Activated T-helper 17 cell treated with anti-CD3 and anti-CD28 coated beads, Interleukin-2, amount 50 U/mL, for 72 hours (primary cell): ENCODE measurements at regions not wholly inside any gene's neighbourhood (a gene's known extent, or its start where the extent isn't known, plus 50 kb on each side); places are given as distances from the start of the nearest gene placed in this dataset.
"Not testable (repeated sequence)": the region's sequence is repeated elsewhere in the genome, so short reads cannot be mapped to it uniquely, and the experiment has no call there.

Experiments
- ATAC-seq: fragments of 150-1000 bp; cut with Tn5 transposase; replicated peaks from 2 replicates; pipeline ENCODE4 v1.10.0; 2021; ENCODE audit warnings: mild to moderate bottlenecking, moderate library complexity
- H3K27ac Mint-ChIP-seq: one replicate; pipeline ENCODE4 v1.8.0; 2022; ENCODE audit warnings: mixed read lengths
- H3K27me3 Mint-ChIP-seq: one replicate; pipeline ENCODE4 v1.8.0; 2022; ENCODE audit warnings: mixed read lengths
- H3K36me3 Mint-ChIP-seq: one replicate; pipeline ENCODE4 v1.8.0; 2022; ENCODE audit warnings: low read depth, mild to moderate bottlenecking, mixed read lengths
- H3K4me1 Mint-ChIP-seq: one replicate; pipeline ENCODE4 v1.8.0; 2022; ENCODE audit warnings: mixed read lengths
- H3K4me3 Mint-ChIP-seq: one replicate; pipeline ENCODE4 v1.8.0; 2022; ENCODE audit warnings: mild to moderate bottlenecking, mixed read lengths
- H3K9me3 Mint-ChIP-seq: one replicate; pipeline ENCODE4 v1.8.0; 2022; ENCODE audit warnings: mixed read lengths

DNA sequence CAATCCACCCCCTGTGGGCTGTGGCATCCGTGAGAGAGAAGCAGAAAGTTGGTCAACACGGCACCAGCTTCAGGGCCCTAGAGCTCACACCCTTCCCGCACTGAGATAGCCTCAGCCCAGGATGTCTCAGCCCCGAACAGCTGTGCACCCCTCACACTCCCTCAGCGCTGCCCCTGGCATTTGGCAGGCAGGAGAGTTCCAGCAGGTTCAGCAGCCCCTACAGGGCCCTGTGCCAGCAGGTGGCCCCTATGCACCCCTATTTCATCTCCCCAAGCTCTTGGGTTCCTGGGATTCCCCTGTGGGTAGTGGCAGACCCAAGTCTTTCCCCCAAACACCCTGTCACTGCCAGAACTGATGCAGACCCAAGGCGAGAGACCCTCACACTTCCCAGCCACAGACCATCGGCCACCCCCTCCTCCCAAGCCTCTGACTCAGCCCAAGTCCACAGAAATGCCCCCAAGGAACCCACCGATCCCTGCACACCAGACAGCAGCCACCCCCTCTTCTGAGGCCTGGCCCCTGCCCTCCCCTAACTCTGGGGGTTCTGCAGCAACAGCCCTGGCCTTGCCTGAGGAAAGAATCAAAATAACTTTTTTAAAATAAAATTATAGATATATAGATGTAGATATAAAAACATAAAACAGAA is 183.6 kb downstream of the IGLL1 start:
- Mint-ChIP-seq H3K9me3 (no peaks in the 10 kb centered on the region), H3K27me3 (no peaks in the 10 kb centered on the region), H3K27ac (no peak overlapping the region), H3K36me3 (no peaks in the 10 kb centered on the region), H3K4me1 (no peaks in the 10 kb centered on the region), H3K4me3 (no peak overlapping the region)
- no peak for ATAC-seq

DNA sequence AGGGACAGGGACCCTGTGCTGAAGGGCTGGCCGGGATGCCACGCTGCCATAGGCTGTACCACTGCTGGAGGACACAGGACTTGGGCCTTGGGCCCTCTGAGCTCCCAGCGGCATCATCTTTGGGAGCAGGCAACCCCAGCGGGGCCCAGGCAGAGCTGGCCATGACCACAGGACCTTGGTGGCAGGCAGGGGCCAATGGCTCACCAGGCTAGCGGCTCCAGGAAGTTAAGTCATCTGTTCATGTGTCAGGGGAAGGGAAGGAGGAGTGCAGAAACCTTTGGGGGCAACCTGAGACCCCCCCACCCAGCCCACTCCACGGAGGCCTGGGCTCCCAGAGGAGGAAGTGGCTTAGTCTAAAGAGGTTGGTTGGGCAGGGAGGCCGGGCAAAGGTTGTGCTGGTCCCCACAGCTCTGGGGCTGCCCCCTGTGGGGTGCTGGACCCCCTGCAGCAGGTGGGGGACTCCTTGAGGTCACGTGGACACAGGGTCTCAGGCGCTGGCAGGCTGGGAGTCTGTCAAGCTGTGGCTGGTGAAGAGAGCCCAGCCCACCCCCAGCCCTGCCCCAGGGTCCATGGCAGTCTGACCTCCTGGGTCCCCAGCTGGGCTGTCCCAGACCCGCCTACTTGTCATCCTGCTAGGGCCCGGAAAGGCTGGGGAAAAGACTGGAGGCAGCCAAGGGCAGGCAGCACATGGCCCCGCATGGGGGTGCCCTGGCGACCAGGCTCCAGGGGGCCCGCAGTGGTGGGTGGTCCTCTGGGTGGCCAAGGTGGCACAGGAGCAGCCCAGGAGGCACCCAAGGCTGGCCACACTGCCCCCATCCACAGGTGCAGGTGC is 184.3 kb downstream of the IGLL1 start:
- no peak for ATAC-seq
- H3K9me3 Mint-ChIP-seq, result no peaks in the 10 kb centered on the region
- H3K4me3 Mint-ChIP-seq, result no peak overlapping the region
- no peak overlapping the region for H3K27ac Mint-ChIP-seq
- H3K36me3 Mint-ChIP-seq, result no peaks in the 10 kb centered on the region
- H3K27me3 Mint-ChIP-seq, result no peaks in the 10 kb centered on the region
- no peaks in the 10 kb centered on the region for H3K4me1 Mint-ChIP-seq

DNA sequence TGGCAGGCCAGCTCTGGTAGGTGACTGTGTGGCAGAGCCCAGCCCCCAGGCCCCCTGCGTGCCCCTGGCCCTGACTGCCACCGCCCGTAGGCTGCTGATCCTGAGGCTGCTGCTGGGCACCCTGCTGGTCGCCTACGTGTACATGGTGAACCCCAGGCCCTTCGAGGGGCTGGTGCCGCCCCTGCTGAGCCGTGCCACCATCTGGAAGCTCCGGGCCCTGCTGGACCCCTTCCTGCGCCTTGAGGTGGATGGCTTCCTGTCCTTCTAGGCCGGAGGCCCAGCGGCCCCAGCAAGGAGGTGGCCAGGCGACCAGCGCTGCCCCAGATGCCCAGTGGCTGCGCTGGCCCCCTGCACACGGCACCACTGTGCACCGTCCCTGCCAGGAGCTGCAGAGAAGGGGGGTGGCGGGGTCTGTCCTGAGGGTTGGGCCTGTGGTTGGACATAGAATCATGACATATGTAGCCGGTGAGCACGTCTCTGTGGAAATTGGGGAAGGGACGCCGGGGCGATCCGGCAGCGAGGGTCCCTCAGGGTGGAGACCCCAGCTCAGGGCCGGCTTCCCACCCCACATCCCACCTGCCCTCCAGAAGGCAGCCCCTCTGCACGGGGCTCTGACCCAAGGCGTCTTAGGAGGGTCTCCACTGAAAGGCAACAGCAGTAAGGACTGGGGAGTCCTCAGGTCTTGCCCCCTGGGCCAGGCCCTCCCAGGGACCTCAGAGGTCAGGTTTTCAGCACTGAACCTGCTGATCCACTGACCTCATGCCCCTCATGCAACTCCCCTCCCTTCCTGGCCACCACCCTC is 185.4 kb downstream of the IGLL1 start:
- Mint-ChIP-seq H3K27me3 (no peaks in the 10 kb centered on the region), H3K27ac (no peak overlapping the region)

DNA sequence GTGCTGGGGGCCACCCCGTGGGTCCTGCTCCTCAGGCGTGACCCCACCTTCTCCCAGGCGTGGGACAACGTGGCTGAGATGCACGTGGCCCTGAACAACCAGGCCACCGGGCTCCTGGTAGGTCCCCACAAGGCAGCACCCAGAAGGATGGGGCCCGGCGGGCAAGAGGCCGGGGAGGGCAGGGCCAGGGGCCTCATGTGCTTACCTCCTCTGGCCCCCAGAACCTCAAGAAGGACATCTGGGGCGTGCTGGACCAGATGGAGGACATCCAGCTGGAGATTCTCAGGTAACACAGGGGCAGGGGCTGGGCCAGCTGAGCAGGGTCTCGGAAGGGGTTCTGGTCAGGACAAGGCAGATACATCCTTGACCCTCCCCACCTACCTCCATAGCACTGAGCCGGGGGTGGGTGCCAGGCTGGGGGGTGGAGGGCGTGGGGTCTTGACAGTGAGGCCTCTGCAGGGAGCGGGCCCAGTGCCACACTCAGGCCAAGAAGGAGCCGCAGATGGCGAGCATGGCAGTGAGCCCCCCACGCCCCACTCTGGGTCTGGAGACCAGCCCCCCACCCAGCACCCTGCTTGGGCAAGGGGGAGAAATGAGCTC is 186.3 kb downstream of the IGLL1 start:
- no peaks in the 10 kb centered on the region for H3K27me3 Mint-ChIP-seq
- H3K4me3 Mint-ChIP-seq, result no peak overlapping the region
- no peaks in the 10 kb centered on the region for H3K36me3 Mint-ChIP-seq
- no peaks in the 10 kb centered on the region for H3K4me1 Mint-ChIP-seq
- no peak for ATAC-seq
- H3K9me3 Mint-ChIP-seq, result no peaks in the 10 kb centered on the region
- H3K27ac Mint-ChIP-seq, result no peak overlapping the region

More for the DNA sequence above, 185.4 kb downstream of the IGLL1 start:
- ATAC-seq, result no peak
- Mint-ChIP-seq H3K4me1 (no peaks in the 10 kb centered on the region), H3K9me3 (no peaks in the 10 kb centered on the region), H3K4me3 (no peak overlapping the region), H3K36me3 (no peaks in the 10 kb centered on the region)

DNA sequence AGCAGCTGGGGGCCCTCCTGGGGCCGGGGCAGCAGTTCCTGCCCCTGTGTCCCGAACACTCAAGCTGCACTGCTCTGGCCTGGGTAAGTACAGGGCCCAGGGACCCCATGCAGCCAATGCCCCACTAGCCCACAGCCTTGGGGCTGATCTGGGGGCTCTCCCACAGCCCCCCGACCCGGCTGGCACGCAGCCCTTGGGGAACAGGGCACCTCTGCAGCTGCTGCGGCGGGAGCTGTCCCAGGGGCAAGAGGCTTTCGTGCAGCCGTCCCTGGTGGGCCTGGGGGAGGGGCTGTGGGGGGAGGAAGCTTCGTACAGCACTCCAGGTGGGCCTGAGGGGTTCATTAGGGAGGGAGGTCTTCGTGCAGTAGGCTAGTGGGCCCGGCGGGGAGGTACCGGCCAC is 186.9 kb downstream of the IGLL1 start:
- not testable (repeated sequence) for H3K9me3 Mint-ChIP-seq, H3K36me3 Mint-ChIP-seq, H3K4me1 Mint-ChIP-seq, ATAC-seq, H3K27ac Mint-ChIP-seq, H3K27me3 Mint-ChIP-seq, H3K4me3 Mint-ChIP-seq

GRCh38 chr22:23392420-23393121 is 187.5 kb downstream of the IGLL1 start:
- H3K27me3 Mint-ChIP-seq, result no peaks in the 10 kb centered on the region
- no peaks in the 10 kb centered on the region for H3K4me1 Mint-ChIP-seq
- no peaks in the 10 kb centered on the region for H3K36me3 Mint-ChIP-seq
- no peaks in the 10 kb centered on the region for H3K9me3 Mint-ChIP-seq
- no peak overlapping the region for H3K4me3 Mint-ChIP-seq
- no peak for ATAC-seq
- H3K27ac Mint-ChIP-seq, result no peak overlapping the region

GRCh38 chr22:23391022-23391421 is 189.1 kb downstream of the IGLL1 start:
- Mint-ChIP-seq H3K36me3 (no peaks in the 10 kb centered on the region), H3K27ac (no peak overlapping the region), H3K4me3 (no peak overlapping the region), H3K4me1 (no peaks in the 10 kb centered on the region), H3K27me3 (no peaks in the 10 kb centered on the region), H3K9me3 (no peaks in the 10 kb centered on the region)
- no peak for ATAC-seq

- H3K27ac Mint-ChIP-seq, result no peak overlapping the region
These were observed 190.6 kb downstream of the IGLL1 start for GRCh38 chr22:23389271-23390071.

DNA sequence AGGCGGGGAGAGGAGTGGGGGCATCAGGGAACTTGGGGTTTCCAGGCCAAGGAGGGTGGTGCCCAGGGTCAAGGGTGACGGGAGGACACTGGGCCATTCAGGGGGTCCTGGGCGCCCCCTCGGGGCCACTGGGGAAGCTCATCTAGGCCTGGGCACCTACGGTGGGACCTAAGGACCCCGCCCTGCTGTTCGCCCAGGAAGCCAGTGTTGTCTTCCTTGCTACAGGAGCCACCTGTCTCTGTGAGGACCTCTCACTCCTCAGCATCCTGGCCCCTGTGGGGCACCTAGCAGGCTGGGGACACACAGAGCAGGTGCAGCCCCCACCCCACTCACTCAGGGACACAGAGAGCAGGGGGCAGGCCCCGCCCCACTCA is 191.6 kb downstream of the IGLL1 start:
- no peak overlapping the region for H3K4me3 Mint-ChIP-seq
- H3K4me1 Mint-ChIP-seq, result no peaks in the 10 kb centered on the region
- ATAC-seq, result no peak
- H3K27ac Mint-ChIP-seq, result no peak overlapping the region
- H3K36me3 Mint-ChIP-seq, result no peaks in the 10 kb centered on the region
- no peaks in the 10 kb centered on the region for H3K9me3 Mint-ChIP-seq
- H3K27me3 Mint-ChIP-seq, result no peaks in the 10 kb centered on the region

More at GRCh38 chr22:23389271-23390071, 190.6 kb downstream of the IGLL1 start:
- Mint-ChIP-seq H3K4me3 (no peak overlapping the region), H3K27me3 (no peaks in the 10 kb centered on the region), H3K4me1 (no peaks in the 10 kb centered on the region), H3K9me3 (no peaks in the 10 kb centered on the region), H3K36me3 (no peaks in the 10 kb centered on the region)
- ATAC-seq, result peak; percentile 23

DNA sequence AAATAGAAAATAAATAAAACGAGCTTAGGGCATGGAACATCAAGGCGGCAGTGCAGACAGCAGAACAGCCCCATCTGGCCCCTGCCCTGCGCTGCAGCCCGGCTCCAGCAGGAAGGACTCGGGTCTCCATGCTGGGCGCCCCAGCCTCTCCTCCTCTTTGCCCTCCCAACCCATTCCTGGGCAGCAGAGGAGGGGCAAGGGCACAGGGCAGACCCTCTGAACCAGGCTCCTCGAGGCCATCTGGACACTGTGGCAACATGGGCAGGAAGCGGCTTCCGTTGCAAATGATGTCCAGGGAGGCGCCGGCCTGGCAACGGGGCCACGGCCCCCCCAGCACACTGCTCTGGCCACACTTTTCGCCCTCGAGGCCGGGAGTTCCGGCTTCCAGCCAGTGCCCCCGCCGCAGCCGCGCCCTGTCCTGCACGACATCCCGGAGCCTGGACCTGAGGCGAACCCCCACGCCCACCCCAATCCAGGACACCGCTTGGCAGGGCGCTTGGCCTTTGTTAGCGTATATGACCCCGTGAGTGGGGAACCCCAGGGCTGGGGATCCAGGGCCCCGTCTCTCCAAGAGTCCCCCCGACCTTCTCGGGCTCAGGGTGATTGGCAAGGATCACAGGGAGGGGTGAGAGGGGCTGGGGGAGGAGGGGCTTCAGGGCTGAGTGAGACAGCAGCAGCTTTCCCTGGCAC is 192.1 kb downstream of the IGLL1 start:
- Mint-ChIP-seq H3K4me1 (no peaks in the 10 kb centered on the region), H3K4me3 (no peak overlapping the region), H3K9me3 (no peaks in the 10 kb centered on the region), H3K27me3 (no peaks in the 10 kb centered on the region), H3K36me3 (no peaks in the 10 kb centered on the region), H3K27ac (no peak overlapping the region)
- ATAC-seq, result no peak

- no peaks in the 10 kb centered on the region for H3K27me3 Mint-ChIP-seq
- H3K36me3 Mint-ChIP-seq, result no peaks in the 10 kb centered on the region
- no peaks in the 10 kb centered on the region for H3K4me1 Mint-ChIP-seq
These were observed 193.1 kb downstream of the IGLL1 start for GRCh38 chr22:23386822-23387580.

More at GRCh38 chr22:23386822-23387580, 193.1 kb downstream of the IGLL1 start:
- Mint-ChIP-seq H3K9me3 (no peaks in the 10 kb centered on the region), H3K27ac (no peak overlapping the region), H3K4me3 (no peak overlapping the region)
- no peak for ATAC-seq
